H1 (cell line): ENCODE measurements at regions not wholly inside any gene's neighbourhood (a gene's known extent, or its start where the extent isn't known, plus 50 kb on each side); places are given as distances from the start of the nearest gene placed in this dataset.
"Not testable (repeated sequence)": the region's sequence is repeated elsewhere in the genome, so short reads cannot be mapped to it uniquely, and the experiment has no call there.

Source experiments
- CTCF ChIA-PET: fragments of 300-600 bp; sonication (Branson Sonifier 250); formaldehyde crosslinking; loops from one replicate; lab custom pipeline; 2021; ENCODE audit not compliant: partially characterized antibody; lab: Charles Lee
- POLR2A ChIA-PET: fragments of 300-600 bp; sonication (Branson Sonifier 250); formaldehyde crosslinking; loops from one replicate; lab custom pipeline; 2021; ENCODE audit warnings: inconsistent platforms; ENCODE audit not compliant: partially characterized antibody; lab: Charles Lee
- DNase-seq, 2 experiments: peaks; one replicate each; pipeline versions ENCODE4 v3.0.0 to v3.0.0-alpha.2; 2010 to 2022; ENCODE audit warnings: low spot score in 2 of 2, low read depth in 1 of 2, mixed read lengths in 1 of 2
- FAIRE-seq: peaks from 2 replicates; lab custom pipeline; 2011; peaks lifted over from hg19 to GRCh38; lab: Jason Lieb, UNC
- H2AFZ ChIP-seq: 2 replicates; pipeline ENCODE4 v1.8.1; 2012; ENCODE audit warnings: low read length, inconsistent platforms
- H2AK5ac ChIP-seq: 2 replicates; pipeline ENCODE4 v1.6.1; 2013; ENCODE audit warnings: low read depth, low read length
- H2BK120ac ChIP-seq: replicated peaks from 2 replicates; pipeline ENCODE3; 2013; ENCODE audit warnings: low read depth, low read length, inconsistent platforms
- H2BK12ac ChIP-seq: 2 replicates; pipeline ENCODE4 v1.6.1; 2013; ENCODE audit warnings: low read depth, low read length
- H2BK15ac ChIP-seq: 2 replicates; pipeline ENCODE4 v1.6.1; 2013; ENCODE audit warnings: low read length
- H2BK20ac ChIP-seq: 2 replicates; pipeline ENCODE4 v1.6.1; 2013; ENCODE audit warnings: low read length
- H2BK5ac ChIP-seq: 2 replicates; pipeline ENCODE4 v1.6.1; 2013; ENCODE audit warnings: low read depth, low read length
- H3K14ac ChIP-seq: 2 replicates; pipeline ENCODE4 v1.6.1; 2013; ENCODE audit warnings: inconsistent platforms; ENCODE audit not compliant: insufficient read length
- H3K18ac ChIP-seq: 2 replicates; pipeline ENCODE4 v1.6.1; 2013; ENCODE audit warnings: low read length; ENCODE audit errors: extremely low read depth
- H3K23ac ChIP-seq: 2 replicates; pipeline ENCODE4 v1.6.1; 2013; ENCODE audit warnings: inconsistent platforms; ENCODE audit not compliant: insufficient read length
- H3K23me2 ChIP-seq: 2 replicates; pipeline ENCODE4 v1.6.1; 2013; ENCODE audit warnings: low read depth, low read length
- H3K27ac ChIP-seq: 2 replicates; pipeline ENCODE4 v1.6.1; 2011; ENCODE audit warnings: low read depth, low read length, inconsistent platforms
- H3K27me3 ChIP-seq, 4 experiments: replicated peaks in 1 of 4; 1 replicate in 1 of 4; 2 replicates in 3 of 4; pipeline versions ENCODE4 v1.6.1 to v1.8.1; 2011 to 2013; ENCODE audit warnings: low read length in 3 of 4, mild to moderate bottlenecking in 3 of 4, inconsistent platforms in 2 of 4, mixed read lengths in 2 of 4, moderate library complexity in 1 of 4; ENCODE audit not compliant: control insufficient read depth in 3 of 4, insufficient read depth in 3 of 4; ENCODE audit errors: extremely low read depth in 1 of 4
- H3K36me3 ChIP-seq, 4 experiments: 2 replicates each; pipeline versions ENCODE4 v1.6.1 to v1.8.1; 2011 to 2013; ENCODE audit warnings: mild to moderate bottlenecking in 4 of 4, low read length in 3 of 4, moderate library complexity in 2 of 4, control low read depth in 1 of 4, inconsistent platforms in 1 of 4; ENCODE audit not compliant: insufficient read depth in 4 of 4, control insufficient read depth in 2 of 4
- H3K4ac ChIP-seq: replicated peaks from 2 replicates; pipeline ENCODE3; 2013; ENCODE audit warnings: low read length, low read depth, mixed read lengths, inconsistent platforms; ENCODE audit not compliant: insufficient read length
- H3K4me1 ChIP-seq, 4 experiments: replicated peaks in 1 of 4; 1 replicate in 1 of 4; 2 replicates in 3 of 4; pipeline versions ENCODE4 v1.6.1 to v1.8.1; 2011 to 2013; ENCODE audit warnings: low read length in 3 of 4, inconsistent platforms in 2 of 4, mixed read lengths in 1 of 4; ENCODE audit not compliant: insufficient read depth in 4 of 4, control insufficient read depth in 3 of 4
- H3K4me2 ChIP-seq, 2 experiments: 2 replicates each; pipeline versions ENCODE4 v1.6.1 to v1.8.1; 2011 to 2013; ENCODE audit warnings: low read depth in 2 of 2, low read length in 2 of 2, control low read depth in 1 of 2, inconsistent platforms in 1 of 2, mild to moderate bottlenecking in 1 of 2; ENCODE audit not compliant: insufficient read depth in 1 of 2
- H3K4me3 ChIP-seq, 4 experiments: fragments of 200-600, 300-600 bp in 1 of 4; sonication (generic), shearing (Covaris generic), sonication (Bioruptor Twin) in 1 of 4; 2 replicates each; pipeline versions ENCODE4 v1.5.1 to v1.8.1; 2011 to 2016; ENCODE audit warnings: low read length in 4 of 4, low read depth in 3 of 4, control low read depth in 2 of 4, inconsistent platforms in 2 of 4, mild to moderate bottlenecking in 2 of 4, mixed read lengths in 1 of 4, moderate library complexity in 1 of 4; ENCODE audit not compliant: insufficient read depth in 2 of 4; ENCODE audit errors: extremely low read depth in 1 of 4
- H3K56ac ChIP-seq: replicated peaks from 2 replicates; pipeline ENCODE3; 2013; ENCODE audit warnings: low read depth, mild to moderate bottlenecking, mixed read lengths, low read length, inconsistent platforms; ENCODE audit not compliant: insufficient read length
- H3K79me1 ChIP-seq: 2 replicates; pipeline ENCODE4 v1.6.1; 2013; ENCODE audit warnings: low read depth, low read length, control low read depth
- H3K79me2 ChIP-seq, 2 experiments: 2 replicates each; pipeline versions ENCODE4 v1.6.1 to v1.8.1; 2012 to 2013; ENCODE audit warnings: low read length in 2 of 2, mild to moderate bottlenecking in 2 of 2, inconsistent platforms in 1 of 2; ENCODE audit not compliant: insufficient read depth in 2 of 2, control insufficient read depth in 1 of 2
- H3K9ac ChIP-seq, 4 experiments: replicated peaks in 1 of 4; 1 replicate in 1 of 4; 2 replicates in 3 of 4; pipeline versions ENCODE4 v1.6.1 to v1.8.1; 2011 to 2013; ENCODE audit warnings: low read depth in 3 of 4, low read length in 3 of 4, control low read depth in 2 of 4, mild to moderate bottlenecking in 2 of 4, moderate library complexity in 2 of 4, inconsistent platforms in 1 of 4; ENCODE audit errors: extremely low read depth in 1 of 4
- H3K9me3 ChIP-seq, 2 experiments: 2 replicates each; pipeline versions ENCODE4 v1.6.1 to v1.8.1; 2012 to 2013; ENCODE audit warnings: mild to moderate bottlenecking in 2 of 2, moderate library complexity in 2 of 2, control low read depth in 1 of 2, inconsistent platforms in 1 of 2, low read depth in 1 of 2, low read length in 1 of 2, mixed read lengths in 1 of 2; ENCODE audit not compliant: insufficient read depth in 2 of 2
- H4K20me1 ChIP-seq, 2 experiments: replicated peaks in 1 of 2; 2 replicates each; pipeline versions ENCODE3 to v1.8.1; 2011 to 2013; ENCODE audit warnings: inconsistent platforms in 2 of 2, low read length in 2 of 2, mild to moderate bottlenecking in 1 of 2; ENCODE audit not compliant: insufficient read depth in 2 of 2, control insufficient read depth in 1 of 2
- H4K5ac ChIP-seq: 2 replicates; pipeline ENCODE4 v1.6.1; 2013; ENCODE audit warnings: low read length, low read depth, mixed read lengths, inconsistent platforms; ENCODE audit not compliant: insufficient read length
- H4K8ac ChIP-seq: 2 replicates; pipeline ENCODE4 v1.8.0; 2013; ENCODE audit warnings: mild to moderate bottlenecking, moderate library complexity, low read length, inconsistent platforms; ENCODE audit not compliant: insufficient read depth; ENCODE audit errors: extremely low read depth
- H4K91ac ChIP-seq: replicated peaks from 2 replicates; pipeline ENCODE3; 2013; ENCODE audit warnings: low read length, mixed read lengths, inconsistent platforms; ENCODE audit not compliant: insufficient read length
- WGBS, 2 experiments: shearing (Covaris generic) in 1 of 2; methylation state at CpG; one replicate each; pipeline versions ENCODE4 v1.1.6 to v1.1.7; 2013 to 2015; ENCODE audit warnings: low lambda C conversion rate in 2 of 2, mixed read lengths in 2 of 2, inconsistent platforms in 1 of 2, low coverage in 1 of 2, missing lambda C conversion rate in 1 of 2; ENCODE audit not compliant: insufficient replicate concordance in 2 of 2, insufficient coverage in 1 of 2, insufficient read length in 1 of 2; ENCODE audit errors: extremely low coverage in 1 of 2, missing lambda C conversion rate in 1 of 2; 5-methylcytosine and 5-hydroxymethylcytosine counted together

- H2AFZ ChIP-seq, H4K5ac ChIP-seq, H3K27ac ChIP-seq, H3K79me2 ChIP-seq, H3K4me3 ChIP-seq, H3K56ac ChIP-seq, H2BK12ac ChIP-seq, H3K14ac ChIP-seq, H3K4me2 ChIP-seq, H3K4ac ChIP-seq, H2BK15ac ChIP-seq, H3K23me2 ChIP-seq, H2BK120ac ChIP-seq, H3K4me1 ChIP-seq, H3K27me3 ChIP-seq, POLR2A ChIA-PET, H2AK5ac ChIP-seq, H3K79me1 ChIP-seq, H4K8ac ChIP-seq, H3K9ac ChIP-seq, H3K36me3 ChIP-seq, H3K23ac ChIP-seq, H3K9me3 ChIP-seq, H3K18ac ChIP-seq, H4K20me1 ChIP-seq, H2BK5ac ChIP-seq, H2BK20ac ChIP-seq, H4K91ac ChIP-seq, DNase-seq: not testable (repeated sequence)
- FAIRE-seq, result peak; percentile 75
- WGBS, 2 experiments, result 93% methylated on average over 14 of the region's 14 CpGs; no CpG with 5 or more reads in 1 of the 2 experiments
- CTCF ChIA-PET, result interaction anchor here (0.7 to 2.9 kb wide), 7 partner anchors 12 to 274 kb away, joined by 3 to 29 read pairs (median 5); no protein-coding TSS in a partner anchor
Observed at GRCh38 chr13:46490713-46491112, 62.3 kb upstream of the LRCH1 start.
